ENCODE measurements at regions not wholly inside any gene's neighbourhood (a gene's known extent, or its start where the extent isn't known, plus 50 kb on each side); places are given as distances from the start of the nearest gene placed in this dataset.

DNA sequence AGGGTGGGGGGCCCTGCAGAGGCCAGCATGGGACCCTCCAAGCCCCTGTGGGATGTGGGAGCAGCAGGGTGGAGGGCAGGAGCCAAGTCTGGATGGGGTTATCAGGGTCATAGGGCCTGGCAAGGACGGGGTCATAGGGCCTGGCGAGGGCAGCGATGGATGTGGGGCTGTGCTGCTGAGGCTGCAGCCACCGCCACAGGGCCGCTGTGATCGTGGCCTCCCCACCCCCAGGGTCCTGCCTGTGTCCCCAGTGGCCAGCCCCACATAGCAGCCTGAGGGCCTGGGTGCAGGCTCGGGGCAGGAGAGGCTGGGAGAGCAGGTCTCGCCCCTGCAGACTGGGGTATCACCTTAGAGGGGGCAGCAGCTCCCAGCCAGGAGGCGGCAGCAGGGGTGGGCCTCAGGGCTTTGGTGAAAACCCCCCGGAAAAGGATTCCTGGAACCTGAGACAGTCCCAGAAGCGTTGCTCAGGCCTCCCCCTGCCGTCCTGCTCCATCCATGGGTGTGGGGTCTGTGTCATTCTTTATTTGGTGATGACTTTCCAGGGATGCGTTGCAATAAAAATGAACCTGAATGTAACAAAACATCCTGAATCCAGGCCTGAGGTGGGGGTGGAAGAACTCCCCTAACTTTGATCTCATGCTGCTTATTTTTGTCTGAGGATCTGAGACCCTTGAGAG is 107.3 kb upstream of the SHH start:
- no peak for TF ChIP-seq GATA2 (IDR thresholded peaks at IDR 0.05; ENCODE audit: low read depth, low read length)
- no peak for TF ChIP-seq GATA3 (IDR thresholded peaks at IDR 0.05; ENCODE audit: low read depth, low read length)

Data from SH-SY5Y (cell line).